ENCODE measurements at regions not wholly inside any gene's neighbourhood (a gene's known extent, or its start where the extent isn't known, plus 50 kb on each side); places are given as distances from the start of the nearest gene placed in this dataset.
"Not testable (repeated sequence)": the region's sequence is repeated elsewhere in the genome, so short reads cannot be mapped to it uniquely, and the experiment has no call there.

DNA sequence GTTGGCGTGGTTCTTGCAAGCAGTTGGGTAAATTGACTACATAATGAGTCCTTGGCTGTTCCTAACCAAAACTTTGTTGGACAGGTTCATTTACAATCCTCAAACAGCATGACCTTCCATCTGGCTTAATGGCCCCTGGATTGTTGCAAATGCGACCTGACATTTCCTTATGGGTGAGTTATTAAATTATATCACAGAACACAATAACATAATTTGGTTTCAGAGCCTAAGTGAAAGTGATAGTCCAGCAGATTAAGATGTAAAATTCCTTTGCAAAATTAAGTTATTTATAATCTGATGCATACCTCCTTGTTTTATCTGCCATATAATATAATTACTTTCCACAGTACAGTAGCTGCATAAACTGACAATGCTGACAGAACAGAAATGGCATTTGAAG, 224.4 kb downstream of the TUSC1 start:
- DNase-seq (ENCODE audit: low spot score), result no peak

DNA sequence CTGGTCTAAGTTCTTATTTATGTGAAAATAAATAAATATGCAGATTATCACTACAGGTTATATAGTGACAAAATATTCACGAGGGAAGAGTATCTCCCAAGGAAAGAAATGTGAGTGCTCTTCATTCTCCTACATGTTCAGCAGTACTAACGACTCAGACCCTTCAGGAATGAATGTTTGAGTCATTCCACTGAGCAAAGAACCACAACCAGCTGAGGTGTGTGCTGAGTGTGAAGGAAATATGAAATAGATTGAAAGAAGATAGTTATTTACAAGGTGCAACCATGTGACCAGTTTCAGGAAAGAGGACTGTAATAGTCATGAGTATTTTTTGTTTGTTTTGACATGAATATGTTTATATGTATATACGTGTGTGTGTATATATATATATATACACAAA, 228.7 kb downstream of the TUSC1 start:
- DNase-seq (ENCODE audit: low spot score), result no peak

DNA sequence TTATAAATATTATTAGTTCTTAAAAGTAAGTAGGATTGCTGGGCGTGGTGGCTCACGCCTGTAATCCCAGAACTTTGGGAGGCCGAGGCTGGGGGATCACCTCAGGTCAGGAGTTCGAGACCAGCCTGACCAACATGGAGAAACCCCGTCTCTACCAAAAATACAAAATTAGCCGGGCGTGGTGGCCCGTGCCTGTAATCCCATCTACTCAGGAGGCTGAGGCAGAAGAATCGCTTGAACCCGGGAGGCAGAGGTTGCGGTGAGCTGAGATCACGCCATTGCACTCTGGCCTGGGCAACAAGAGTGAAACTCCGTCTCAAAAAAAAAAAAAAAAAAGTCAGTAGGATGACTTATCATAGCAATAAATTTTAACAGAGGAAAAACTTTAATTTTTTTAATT, 232.5 kb downstream of the TUSC1 start:
- DNase-seq (ENCODE audit: low spot score), result not testable (repeated sequence)

DNA sequence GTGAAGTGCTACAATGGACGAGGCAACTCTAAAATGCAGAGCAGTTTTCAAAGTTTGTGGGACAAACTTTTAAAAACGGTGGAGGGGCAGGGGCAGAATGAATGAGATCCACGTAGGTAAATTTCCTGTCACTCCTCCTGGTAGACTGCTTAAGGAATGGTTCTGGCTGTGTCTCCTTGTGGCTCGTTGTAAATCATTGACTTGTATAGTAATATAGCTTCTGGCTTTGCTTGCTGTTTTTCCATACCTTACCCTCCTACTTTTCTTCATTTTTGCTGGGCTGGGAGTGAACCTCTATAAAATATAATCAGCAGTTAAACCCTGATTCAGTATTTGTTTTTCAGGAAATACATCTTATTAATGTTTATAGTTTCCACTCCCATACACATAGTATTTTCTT, 235.7 kb downstream of the TUSC1 start:
- DNase-seq (ENCODE audit: low spot score), result no peak

DNA sequence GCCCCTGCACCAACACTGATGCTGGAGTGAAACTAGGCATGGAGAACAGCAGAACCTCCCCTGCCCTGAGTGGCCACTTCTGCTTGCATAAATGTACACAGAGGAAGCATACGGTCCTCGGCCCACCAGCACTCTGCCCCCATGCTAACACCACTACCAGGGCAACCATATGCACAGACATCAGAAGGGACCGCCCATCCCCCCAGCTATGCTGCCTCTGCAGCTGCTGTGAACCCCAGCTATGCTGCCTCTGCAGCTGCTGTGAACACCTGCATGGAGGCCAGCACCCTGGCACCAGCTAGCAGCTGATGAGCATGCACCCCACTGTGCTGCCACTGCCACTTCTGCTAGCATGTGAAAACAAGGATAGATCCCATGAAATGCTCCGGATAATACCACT, 250.3 kb downstream of the TUSC1 start:
- DNase-seq (ENCODE audit: low spot score), result no peak

DNA sequence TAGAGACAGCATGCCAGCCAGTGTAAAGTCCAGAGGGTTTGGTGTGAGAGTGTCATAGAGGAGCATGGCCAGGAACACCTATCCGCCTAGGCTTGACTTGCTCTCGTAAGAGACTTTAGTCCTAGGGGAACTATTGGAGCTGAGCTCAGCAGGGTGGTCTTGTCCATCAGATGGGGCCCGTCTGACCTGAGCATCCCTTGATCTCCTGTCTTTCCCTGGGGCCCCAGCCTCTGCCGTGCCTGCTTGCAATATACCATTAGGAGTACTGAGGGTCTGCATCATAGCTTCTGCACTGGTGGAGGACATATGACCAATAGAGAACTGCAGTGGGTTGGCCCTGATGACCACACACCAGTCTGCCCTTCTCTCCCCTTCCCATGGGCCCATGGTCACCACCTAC, 251.0 kb downstream of the TUSC1 start:
- DNase-seq (ENCODE audit: low spot score), result no peak

DNA sequence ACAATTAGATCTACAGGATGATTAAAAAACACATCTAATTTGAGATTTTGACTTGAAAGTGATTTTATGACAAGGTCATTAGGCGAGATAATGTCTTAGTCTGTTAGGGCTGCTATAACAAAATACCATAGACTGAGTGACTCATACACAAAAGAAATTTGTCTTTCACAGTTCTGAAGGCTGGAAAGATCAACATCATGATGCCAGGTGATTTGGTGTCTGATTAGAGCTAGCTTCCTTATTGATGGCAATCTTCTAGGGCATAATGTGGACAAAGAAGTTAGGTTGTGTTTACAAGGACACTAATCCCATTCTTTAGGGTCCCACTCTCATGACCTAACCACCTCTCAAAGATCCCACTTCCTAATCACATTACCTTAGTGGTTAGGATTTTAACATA, 256.7 kb downstream of the TUSC1 start:
- DNase-seq (ENCODE audit: low spot score), result no peak

DNA sequence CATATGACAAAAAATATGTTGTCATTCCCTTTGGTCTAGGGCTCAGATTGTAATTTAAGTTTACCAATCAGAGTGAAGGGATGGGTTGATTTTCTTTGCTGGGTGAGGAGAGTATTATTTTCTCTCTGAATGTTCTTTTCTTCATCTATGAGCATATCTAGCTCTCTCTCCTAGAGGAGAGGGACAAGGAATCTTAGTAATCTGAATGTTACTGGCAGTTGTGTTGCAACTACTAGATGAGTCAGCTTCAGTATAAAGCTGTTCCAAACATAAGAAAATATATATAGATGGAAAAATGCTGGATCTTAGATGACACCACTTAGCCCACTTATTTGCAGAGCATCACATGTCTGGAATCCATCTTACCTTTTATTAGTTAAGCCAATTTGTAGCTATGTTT, 259.3 kb downstream of the TUSC1 start:
- no peak for DNase-seq (ENCODE audit: low spot score)

DNA sequence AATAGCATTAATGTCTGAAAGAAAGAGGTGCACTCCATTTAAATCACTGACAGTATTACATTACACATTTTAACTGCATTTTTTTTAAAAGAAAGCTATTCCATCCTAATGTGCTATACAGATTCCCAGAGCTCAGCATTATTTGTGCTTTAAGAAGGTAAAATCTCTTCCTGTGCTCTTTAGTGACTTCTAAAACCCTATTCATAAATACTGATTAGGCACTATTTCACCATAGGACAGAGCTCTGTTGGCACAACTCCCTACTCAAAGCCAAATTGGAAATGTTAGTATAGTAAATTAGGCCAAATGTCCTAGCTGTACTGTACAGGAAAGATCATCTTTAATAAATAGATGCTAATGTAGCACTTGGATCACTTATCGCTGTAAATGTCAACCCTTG, 262.5 kb downstream of the TUSC1 start:
- no peak for DNase-seq (ENCODE audit: low spot score)

DNA sequence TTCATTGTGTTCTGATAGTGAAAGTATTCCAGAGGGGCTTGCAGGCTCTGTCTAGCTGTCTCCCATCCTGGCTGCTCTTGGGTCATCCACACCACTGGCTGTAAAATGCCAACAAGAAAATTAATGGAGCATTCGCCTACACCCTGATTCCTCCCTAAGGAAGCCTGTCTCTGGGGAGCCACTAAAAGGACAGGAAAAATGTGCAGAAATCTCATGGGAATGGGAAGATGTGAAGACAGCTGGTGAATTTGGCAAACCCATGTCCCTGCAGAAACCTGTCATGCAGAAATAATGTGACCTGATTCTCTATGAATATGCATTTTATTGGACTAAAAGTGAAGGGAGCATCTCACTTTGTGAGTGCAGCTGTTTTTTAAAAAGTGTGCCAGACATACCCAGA, 265.6 kb downstream of the TUSC1 start:
- DNase-seq (ENCODE audit: low spot score), result no peak

DNA sequence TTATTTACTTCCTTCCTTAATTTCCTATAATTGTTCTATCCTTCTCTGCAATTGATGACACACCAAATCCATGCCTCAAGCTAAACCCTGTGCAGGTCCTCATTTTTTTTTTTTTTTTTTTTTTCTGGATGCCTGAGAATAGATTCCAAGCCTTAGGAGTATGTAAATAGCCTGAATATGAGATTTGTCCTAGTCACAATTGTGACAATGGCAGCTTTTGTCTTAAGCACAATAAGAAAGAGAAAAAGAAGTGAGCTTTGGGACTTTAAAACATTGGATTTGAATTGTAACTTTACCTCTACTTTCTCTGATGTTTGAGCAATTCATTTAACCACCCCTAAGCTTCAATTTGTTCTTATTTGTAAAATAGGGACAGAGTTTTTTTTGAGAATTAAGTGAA, 280.5 kb downstream of the TUSC1 start:
- no peak for DNase-seq (ENCODE audit: low spot score)

DNA sequence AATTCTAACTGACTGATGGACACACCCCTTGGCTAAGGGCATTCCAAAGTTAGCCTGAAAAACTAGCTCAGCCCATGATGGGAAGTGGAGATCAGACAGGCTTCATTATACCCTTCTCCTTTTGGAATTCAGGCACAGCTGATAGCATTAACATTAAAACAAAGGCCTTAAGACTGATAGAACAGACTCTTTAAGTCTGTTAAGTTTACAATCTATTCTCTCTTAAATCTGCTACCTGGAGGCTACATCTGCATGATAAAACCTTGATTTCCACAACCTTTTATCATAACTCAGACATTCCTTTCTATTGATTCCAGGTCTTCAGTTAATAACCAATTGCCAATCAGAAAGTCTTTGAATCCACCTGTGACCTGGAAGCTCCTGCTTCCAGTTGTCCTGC, 281.4 kb downstream of the TUSC1 start:
- DNase-seq (ENCODE audit: low spot score), result no peak

DNA sequence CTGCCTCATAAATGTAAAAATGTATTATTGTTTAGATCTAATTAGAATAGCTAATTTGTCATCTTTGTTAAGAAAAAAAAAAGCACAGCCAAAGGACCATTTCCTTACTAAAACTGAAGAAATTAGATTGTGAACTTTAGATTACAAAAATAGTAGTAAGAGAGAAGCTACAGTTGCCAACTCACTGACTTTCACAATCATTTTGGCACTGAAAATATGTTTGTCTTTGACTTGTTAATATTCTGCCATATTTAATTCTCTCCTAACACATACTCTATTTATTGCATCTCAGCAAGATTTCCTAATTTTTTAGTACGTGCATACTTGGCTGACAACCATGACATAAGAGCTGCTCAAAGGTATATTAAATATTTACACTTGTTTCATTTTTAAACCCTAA, 297.1 kb downstream of the TUSC1 start:
- DNase-seq (ENCODE audit: low spot score), result no peak

DNA sequence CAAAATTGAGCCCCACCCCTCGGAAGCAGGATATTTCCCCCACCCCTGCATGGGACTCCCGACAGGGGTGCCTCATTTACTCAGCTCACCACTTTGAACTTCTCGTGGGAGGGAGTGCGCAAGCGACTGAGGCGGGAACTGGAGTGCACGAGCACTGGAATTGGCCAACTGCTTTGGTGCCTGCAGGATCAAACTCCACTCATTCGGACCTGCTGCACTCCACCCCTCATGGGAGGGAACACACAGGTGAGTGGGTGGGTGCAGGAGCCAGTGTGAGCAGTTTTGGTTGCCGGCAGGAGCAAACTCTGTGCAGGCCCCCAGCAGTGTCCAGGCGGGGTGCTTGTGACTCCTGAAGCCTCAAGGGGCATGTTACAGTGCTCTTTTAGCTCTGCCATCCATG, 301.2 kb downstream of the TUSC1 start:
- DNase-seq (ENCODE audit: low spot score), result no peak

DNA sequence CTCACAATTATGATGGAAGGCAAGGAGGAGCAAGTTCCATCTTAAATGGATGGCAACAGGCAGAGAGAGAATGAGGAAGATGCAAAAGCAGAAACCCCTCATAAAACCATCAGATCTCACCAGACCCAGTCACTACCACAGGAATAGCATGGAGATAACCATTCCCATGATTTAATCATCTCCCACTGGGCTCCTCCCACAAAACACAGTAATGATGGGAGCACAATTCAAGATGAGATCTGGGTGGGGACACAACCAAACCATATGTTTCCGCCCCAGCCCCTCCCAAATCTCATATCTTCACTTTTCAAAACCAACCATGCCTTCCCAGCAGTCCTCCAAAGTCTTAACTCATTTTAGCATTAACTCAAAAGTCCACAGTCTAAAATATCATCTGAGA, 304.0 kb downstream of the TUSC1 start:
- no peak for DNase-seq (ENCODE audit: low spot score)

DNA sequence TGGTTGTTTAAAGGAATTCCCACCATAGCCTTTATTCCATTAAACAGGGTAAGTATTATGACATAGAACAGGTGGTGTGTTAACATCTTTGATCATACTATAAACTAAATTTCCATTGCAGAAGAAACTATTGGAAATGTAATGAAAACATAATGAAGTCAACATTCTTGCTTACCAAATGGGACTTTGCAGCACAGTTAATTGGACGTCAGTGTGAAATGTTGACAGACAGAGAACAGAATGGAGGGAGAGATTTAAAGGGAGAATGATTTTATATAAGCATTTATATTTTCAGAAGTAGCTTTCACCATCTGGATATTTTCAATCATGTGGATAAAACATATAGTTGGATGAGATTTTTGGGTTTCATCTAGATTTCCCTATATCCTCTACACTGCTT, 311.3 kb downstream of the TUSC1 start:
- DNase-seq (ENCODE audit: low spot score), result no peak

DNA sequence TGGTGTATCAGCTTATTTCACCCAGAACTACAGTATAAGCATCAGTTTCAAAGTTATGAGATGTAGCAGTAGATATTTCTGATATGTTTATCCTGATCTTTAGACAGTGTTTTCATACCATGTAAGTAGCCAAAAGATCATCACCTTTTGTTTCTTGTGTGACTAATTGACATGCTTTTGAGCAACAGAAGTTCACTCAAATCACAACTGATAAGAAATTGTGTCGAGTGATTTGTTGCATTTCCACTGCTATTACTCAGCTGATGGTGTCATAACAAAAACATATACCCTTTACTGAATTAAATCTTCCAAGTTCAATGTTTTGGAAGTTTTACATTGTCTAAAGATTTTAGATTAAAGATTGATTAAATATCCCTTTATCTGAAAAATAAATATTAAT, 324.5 kb downstream of the TUSC1 start:
- no peak for DNase-seq (ENCODE audit: low spot score)

DNA sequence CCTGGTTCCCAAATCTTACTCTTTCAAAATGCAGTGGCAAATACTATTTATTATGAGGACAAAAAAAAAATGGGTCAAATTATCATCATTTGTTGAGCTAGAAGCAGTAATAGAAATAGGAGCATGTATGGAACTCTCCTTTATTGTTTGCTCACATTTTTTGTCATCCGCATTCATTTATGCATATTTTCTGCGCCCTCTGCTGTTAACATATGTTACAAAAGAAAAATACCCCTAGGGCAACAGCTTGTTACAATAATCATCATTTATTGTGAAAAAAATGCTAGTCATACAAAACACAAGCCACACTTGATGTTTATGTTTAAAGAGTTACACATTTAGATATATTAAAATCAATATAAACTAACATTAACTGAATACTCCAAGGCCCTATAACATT, 328.2 kb downstream of the TUSC1 start:
- no peak for DNase-seq (ENCODE audit: low spot score)

DNA sequence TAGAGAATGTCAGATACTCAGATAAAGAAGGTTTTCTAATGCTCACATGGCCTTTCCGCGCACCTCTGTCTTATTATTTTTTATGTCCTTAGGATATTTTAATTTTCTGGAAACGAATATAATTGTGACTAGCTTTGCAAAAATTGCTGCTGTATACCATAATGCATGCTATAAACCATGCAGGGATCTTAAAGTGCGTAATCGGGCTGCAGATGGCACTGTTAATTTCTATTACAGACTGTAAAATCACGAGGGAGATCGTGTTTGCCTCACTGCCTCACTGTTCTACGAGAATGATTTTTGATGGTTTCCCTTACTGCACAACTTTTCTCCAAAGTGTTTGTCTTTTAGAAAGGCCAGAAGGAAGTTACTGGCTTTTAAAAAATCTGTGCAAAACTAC, 356.1 kb downstream of the TUSC1 start:
- DNase-seq (ENCODE audit: low spot score), result no peak

DNA sequence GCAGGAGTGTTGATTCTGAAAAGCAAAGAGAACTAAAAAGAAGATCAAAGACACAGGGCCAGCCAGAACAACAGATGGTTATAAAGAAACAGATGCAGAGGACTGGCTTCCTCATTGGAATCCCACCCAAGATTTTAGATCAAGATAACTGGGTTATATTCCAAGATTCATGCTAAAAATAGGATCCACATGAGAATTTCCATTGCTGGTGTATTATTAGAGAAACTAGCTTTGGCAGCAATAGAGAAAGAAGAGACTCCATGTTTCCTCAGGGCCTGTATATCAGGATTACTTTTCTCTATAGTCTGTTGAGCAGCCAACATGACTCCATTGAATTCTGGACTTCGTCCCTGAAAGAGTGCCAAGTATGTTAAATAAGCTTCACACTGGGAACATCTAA, 367.3 kb downstream of the TUSC1 start:
- no peak for DNase-seq (ENCODE audit: low spot score)

DNA sequence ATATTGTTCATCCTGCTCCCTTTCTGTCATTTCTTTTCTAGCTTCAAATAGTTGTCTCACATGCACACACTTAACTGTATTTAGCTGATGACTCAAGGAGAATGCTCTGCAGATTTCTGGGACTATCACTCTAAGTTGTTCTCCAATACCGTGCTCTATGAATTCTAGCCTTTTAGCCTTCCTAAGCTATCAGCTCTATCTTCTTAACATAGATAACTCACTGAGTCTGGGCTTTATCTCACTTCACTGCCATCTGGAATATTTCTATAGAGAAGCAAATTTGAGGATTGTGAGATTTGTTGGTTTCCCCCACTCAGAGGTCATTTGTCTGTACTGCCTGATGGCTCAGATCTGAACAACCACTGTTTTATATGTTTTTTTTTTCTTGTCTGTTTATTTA, 369.7 kb downstream of the TUSC1 start:
- no peak for DNase-seq (ENCODE audit: low spot score)

DNA sequence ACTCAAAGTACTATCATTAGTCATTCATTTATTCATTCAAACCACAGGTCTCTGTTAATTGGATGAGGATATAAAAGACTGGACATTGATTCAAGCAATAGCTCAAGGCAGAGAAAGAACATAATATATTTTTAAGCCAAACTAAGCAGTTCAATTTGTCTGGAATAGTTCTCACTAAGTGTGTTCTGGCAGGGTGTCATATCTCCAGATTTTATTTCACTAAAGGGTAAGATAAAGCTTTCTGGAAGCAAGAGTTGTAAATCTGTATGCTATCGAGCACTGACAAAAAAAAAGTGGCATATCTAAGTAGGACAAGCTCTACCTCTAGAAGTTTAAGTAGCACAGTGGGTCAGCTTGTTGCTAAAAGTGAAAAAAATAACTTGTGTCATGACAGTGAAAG, 375.6 kb downstream of the TUSC1 start:
- no peak for DNase-seq (ENCODE audit: low spot score)

DNA sequence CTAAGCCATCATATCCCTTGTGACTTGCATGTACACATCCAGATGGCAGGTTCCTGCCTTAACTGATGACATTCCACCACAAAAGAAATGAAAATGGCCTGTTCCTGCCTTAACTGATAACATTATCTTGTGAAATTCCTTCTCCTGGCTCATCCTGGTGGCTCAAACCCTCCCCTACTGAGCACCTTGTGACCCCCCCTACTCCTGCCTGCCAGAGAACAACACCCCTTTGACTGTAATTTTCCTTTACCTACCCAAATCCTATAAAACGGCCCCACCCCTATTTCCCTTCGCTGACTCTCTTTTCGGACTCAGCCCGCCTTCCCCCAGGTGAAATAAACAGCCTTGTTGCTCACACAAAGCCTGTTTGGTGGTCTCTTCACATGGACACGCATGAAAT, 390.0 kb downstream of the TUSC1 start:
- DNase-seq (ENCODE audit: low spot score), result not testable (repeated sequence)

DNA sequence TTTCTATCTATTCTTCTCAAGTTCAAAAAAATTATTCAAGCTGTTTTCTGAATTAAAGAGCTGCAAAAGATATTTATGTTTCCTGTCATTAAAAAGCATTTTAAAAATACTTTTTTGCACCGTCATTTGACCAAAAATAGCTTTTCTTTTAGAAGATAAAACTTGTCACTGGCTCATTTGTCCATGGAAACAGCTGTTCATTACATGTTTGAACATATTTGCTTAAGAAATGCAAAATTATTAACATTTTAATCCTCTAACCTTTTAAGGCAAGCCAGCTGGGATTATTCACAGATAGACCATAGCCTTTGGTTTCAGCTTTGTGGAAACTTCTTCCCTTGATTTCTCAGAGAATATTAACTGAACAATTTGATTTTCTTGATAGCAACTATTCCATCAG, 393.9 kb downstream of the TUSC1 start:
- DNase-seq (ENCODE audit: low spot score), result no peak

DNA sequence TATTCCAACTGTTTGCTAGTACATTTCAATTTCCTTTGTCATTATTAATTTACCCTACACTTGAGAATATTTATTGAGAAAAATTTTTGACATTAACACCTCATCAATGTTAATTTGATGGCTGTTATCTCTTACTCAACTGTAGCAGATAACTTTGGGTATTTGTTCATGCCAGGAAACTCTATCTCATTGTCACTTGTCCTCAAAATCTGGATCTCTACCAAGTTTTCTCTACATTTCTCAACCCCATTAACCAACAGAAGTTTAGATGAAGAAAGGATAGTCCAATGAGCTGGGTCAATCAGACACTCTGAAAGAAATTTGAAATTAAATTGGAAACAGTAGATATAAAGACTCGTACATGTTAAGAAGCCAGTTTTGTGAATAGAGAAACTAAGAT, 395.3 kb downstream of the TUSC1 start:
- DNase-seq (ENCODE audit: low spot score), result no peak

Data from cerebellar cortex (tissue), 1 donor.